GM12892 (cell line): ENCODE measurements at regions not wholly inside any gene's neighbourhood (a gene's known extent, or its start where the extent isn't known, plus 50 kb on each side); places are given as distances from the start of the nearest gene placed in this dataset.

Source experiments
- POLR2A ChIP-seq: IDR thresholded peaks from 2 replicates; pipeline ENCODE4 v1.6.1; 2011; ENCODE audit warnings: low read depth, low read length, control low read depth
- POLR2AphosphoS5 ChIP-seq: IDR thresholded peaks from 2 replicates; pipeline ENCODE4 v1.6.1; 2011; ENCODE audit warnings: low read depth, low read length, control low read depth
- TAF1 ChIP-seq: IDR thresholded peaks from 2 replicates; pipeline ENCODE4 v1.6.1; 2011; ENCODE audit warnings: low read depth, mild to moderate bottlenecking, control low read depth, low read length, borderline replicate concordance

- TF ChIP-seq POLR2A, result no peak
- no peak for TF ChIP-seq POLR2AphosphoS5
- no peak for TF ChIP-seq TAF1
Observed at GRCh38 chr6:12545619-12546409, 170.8 kb upstream of the PHACTR1 start.
